ENCODE measurements at regions not wholly inside any gene's neighbourhood (a gene's known extent, or its start where the extent isn't known, plus 50 kb on each side); places are given as distances from the start of the nearest gene placed in this dataset.
"Not testable (repeated sequence)": the region's sequence is repeated elsewhere in the genome, so short reads cannot be mapped to it uniquely, and the experiment has no call there.

DNA sequence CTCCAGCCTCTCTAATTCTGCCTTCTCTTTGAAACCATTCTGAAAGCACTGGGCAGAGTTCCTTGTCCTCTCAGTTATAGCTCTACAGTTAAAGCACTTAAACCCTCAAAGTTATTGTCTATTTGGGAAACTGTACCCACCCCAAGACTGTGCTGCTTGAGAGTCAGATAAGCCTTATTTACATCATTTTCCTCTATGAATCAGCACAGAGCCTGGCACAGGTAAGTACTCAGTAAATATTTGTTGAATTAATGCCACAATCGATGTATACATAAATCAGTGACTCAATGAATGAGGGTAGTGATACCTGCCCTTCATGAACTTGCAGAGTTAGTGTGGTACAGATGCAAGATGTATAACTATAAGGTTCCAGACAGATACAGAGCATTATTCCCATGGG, 549.4 kb upstream of the KLF4 start:
- in situ Hi-C loops (cut with HindIII; ENCODE audit: low sequenced_read_pairs): no loop called here

DNA sequence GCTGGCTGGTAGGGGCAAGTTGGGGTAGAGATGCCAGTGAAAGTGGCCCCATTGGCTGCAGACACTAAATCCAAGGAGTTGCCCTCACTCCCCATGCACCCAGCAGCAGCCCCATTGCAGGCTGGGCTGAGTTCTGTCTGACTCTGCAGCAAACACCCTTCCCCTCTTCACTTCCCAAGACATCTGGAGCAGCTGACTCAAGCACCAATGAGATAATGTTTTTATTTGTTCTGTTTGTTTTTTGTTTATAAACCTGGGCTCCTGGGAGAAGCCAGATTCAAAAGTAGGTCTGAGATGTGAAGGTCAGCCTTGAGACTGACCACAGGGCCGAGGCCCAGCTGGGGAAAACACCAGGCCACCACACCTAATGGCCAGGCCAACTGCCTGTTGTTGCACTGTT, 545.9 kb upstream of the KLF4 start:
- in situ Hi-C loops (cut with HindIII; ENCODE audit: low sequenced_read_pairs): no loop called here

DNA sequence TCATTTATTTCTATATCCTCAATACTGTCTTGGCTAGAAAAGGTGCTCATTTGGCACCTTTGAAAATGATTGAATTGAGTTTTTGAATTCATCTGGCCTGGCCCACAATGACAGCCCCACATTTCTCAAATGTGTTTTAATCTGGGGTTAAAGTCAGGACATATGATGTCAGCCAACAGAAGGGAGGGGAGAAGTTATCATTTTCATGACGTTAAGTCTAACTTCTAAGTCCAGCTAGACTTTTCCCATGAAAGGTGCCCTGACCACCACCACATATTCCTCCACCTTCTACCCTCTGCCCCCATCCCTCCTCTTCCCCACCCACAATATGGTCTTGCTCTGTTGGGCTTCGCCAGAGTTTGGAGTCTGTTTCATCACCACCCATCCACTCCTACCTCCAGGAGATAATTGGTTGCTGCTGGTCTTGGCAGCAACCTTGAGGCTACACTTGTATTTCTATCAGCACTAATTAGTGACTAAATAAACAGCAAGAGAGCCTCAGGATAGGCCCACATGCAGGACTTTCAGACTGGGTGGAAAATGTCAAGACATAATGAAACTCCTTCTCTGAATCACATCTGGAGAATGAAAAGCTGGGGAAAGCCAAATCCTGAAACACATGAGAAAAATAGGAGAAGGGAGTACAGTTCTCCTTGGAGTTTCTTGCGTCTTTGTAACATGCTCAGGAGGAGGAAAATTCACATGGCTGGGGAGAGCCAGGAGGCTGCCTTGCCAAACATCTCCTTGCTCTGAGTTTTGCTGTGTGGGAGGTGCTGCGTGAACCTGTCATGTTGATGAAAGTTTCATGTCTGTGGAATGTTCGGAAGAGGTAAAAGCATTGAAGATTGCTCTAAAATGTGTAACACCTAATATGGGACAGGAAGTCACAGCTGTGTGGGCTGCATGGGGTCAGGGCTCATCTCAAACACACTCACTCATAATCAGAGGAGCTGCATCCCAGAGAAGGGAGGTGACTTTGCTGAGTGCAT, 544.7 kb upstream of the KLF4 start:
- in situ Hi-C loops (cut with HindIII; ENCODE audit: low sequenced_read_pairs): no loop called here

DNA sequence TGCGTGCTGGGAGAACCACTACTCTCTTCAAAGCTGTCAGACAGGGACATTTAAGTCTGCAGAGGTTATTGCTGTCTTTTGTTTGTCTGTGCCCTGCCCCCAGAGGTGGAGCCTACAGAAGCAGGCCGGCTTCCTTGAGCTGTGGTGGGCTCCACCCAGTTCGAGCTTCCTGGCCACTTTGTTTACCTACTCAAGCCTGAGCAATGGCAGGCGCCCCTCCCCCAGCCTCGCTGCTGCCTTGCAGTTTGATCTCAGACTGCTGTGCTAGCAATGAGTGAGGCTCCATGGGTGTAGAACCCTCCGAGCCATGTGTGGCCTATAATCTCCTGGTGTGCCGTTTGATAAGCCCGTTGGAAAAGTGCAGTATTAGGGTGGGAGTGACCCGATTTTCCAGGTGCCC, 542.5 kb upstream of the KLF4 start:
- in situ Hi-C loops (cut with HindIII; ENCODE audit: low sequenced_read_pairs): not testable (repeated sequence)

DNA sequence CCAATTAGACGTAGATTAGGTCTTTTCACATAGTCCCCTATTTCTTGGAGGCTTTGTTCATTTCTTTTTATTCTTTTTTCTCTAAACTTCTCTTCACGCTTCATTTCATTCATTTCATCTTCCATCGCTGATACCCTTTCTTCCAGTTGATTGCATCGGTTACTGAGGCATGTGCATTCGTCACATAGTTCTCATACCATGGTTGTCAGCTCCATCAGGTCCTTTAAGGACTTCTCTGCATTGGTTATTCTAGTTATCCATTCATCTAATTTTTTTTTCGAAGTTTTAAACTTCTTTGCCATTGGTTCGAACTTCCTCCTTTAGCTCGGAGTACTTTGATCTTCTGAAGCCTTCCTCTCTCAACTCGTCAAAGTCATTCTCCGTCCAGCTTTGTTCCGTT, 541.7 kb upstream of the KLF4 start:
- in situ Hi-C loops (cut with HindIII; ENCODE audit: low sequenced_read_pairs): not testable (repeated sequence)

DNA sequence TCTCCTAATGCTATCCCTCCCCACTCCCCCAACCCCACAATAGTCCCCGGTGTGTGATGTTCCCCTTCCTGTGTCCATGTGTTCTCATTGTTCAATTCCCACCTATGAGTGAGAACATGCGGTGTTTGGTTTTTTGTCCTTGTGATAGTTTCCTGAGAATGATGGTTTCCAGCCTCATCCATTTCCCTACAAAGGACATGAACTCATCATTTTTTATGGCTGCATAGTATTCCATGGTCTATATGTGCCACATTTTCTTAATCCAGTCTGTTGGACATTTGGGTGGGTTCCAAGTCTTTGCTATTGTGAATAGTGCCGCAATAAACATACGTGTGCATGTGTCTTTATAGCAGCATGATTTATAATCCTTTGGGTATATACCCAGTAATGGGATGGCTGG, 537.1 kb upstream of the KLF4 start:
- in situ Hi-C loops (cut with HindIII; ENCODE audit: low sequenced_read_pairs): not testable (repeated sequence)

DNA sequence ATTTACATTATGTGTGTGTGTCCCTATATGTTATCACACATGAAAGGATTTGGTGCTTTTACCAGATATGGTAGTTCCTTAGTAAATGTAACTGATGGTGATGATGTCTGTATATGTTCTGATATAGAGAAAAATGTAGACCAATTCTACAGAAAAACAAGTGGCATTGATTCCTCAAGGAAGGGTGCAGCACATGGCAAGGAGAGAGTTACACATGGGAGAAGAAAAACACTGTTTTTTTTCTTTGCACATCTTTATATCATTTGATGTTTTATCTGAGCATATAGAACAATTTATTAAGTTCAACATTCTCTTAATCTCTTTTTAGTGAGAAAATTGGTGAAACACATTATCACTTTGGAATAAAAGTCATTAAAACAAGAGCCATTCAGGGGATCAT, 535.0 kb upstream of the KLF4 start:
- in situ Hi-C loops (cut with HindIII; ENCODE audit: low sequenced_read_pairs): no loop called here

DNA sequence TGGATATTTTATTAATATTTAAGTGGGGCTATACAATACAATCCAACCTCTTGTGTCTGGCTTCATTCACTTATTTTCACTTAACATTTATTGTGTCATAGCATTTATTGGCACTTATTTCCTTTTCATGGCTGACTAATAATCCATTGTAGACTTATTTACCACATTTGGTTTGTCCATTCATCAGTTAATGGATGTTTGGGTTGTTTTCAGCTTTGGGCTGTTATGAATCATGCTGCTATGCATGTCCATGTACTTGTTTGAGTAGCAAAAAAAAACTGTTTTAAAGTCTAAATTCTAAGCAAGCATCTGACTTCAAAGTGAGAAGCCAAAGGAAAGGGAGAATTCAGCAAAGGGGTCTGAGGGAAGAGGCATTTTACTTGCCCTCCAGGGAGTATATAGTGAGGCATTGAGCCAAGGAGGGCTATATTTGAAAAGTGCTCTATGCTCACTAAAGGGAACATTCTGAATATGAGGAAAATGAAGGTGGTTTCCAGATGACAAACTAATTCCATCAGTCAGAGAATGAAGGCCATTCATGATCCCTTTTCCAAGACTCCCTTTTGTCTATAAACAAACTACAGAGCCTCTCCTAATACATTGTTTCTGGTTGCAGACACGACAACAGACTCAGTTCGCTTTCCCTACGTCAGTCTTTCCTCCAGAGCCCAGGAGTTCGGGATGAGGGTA, 532.8 kb upstream of the KLF4 start:
- in situ Hi-C loops (cut with HindIII; ENCODE audit: low sequenced_read_pairs): no loop called here

DNA sequence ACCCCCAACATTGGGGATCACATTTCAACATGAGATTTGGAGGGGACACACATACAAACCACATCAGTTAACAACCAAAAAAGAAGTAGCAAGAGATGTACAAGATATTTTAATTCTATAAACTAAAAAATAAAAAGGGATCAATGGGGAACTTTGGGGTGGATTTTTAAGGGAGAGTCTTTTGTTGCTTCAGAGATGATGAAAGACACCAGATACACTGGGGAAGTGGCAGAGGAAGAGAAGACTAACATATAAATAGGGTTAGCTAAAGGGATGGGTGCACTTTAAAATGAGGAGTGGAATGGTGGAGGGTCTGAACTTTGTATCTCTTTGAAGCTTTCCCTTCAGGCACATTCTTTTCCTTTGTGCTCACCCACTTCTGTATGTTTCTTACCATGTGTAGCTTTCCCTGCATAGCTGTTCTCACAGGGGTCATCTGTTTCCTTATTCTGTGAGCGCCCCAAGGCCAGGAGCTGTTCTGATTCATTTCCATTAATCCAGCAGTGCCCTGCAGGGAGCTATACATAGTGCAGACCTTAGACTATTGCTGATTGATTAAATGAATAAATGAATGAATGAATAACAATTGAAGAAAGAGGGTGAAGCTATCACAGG, 531.6 kb upstream of the KLF4 start:
- in situ Hi-C loops (cut with HindIII; ENCODE audit: low sequenced_read_pairs): no loop called here

DNA sequence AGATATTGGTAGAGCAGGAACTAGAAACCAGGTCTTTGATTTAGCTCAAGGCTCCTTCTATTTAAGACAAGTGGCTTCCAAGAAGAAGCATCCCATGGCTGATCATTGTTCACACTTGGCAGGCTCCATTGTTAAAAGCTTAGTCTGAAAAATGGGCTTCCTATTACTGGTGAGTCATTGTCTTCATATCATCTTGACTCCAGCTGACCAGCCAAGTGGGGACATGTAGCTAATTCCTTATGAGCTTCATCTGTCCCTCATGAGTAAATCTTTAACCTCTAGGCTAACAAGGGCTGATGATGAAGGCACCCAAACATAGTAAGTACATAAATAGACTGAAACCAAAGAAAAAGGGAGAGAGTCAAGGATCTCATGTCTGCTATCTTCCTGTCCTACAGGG, 530.3 kb upstream of the KLF4 start:
- in situ Hi-C loops (cut with HindIII; ENCODE audit: low sequenced_read_pairs): no loop called here

DNA sequence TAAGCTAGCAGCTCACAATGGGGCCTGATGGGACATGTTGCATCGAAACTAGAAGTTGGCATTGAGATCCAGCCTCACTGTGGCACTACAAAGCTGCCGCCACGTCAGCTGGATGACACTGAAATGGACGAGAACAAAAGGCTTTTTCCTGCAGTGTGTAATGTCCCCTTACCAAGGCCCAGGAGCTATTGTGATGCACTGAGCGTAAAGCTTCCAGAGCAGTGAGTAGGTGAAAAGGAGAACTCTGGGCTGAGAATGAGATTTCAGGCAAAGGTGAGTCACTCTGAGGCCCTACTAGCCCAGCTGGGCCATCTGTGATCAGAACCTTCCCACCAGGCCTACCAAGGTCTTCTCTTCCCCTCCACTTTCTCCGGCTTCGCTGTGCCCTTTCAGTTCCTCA, 528.1 kb upstream of the KLF4 start:
- in situ Hi-C loops (cut with HindIII; ENCODE audit: low sequenced_read_pairs): no loop called here

DNA sequence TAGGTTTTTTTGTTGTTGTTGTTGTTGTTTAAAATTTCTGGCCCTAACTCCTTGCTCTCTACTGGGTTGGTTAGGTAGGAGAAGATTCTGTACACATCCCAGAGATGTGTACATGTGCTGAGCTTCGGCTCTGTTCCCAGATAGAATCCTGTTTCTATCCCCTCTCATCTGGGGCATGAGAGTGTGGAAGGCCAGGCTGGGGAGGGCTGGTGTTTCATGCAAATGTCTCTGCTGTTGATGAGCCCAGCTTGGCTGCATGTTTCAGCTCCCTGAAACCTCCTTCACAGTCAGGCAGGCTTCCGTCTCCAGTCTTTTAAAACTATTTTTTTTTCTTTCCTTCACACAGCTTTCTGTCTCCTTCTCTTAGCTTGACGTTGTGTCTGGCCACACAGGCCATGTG, 526.9 kb upstream of the KLF4 start:
- in situ Hi-C loops (cut with HindIII; ENCODE audit: low sequenced_read_pairs): no loop called here

DNA sequence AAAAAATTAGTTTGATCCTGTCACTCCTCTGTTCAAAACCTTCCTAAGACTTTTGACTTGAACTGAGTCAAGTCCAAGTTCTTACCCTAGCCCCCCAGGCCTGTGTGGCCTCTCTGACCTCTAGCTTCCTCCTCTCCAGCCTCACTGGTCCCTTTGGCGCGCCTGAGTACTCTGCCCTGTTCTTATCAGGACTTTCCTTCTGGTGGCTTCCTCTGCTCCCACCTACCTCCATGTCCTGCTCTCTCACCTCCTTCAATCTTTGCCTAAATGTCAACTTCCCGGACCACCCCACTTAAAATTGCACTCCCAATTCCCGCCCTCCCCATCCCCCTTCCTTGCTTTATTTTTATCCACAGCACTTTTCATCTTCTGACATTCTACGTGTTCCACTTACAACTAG, 526.1 kb upstream of the KLF4 start:
- in situ Hi-C loops (cut with HindIII; ENCODE audit: low sequenced_read_pairs): no loop called here

DNA sequence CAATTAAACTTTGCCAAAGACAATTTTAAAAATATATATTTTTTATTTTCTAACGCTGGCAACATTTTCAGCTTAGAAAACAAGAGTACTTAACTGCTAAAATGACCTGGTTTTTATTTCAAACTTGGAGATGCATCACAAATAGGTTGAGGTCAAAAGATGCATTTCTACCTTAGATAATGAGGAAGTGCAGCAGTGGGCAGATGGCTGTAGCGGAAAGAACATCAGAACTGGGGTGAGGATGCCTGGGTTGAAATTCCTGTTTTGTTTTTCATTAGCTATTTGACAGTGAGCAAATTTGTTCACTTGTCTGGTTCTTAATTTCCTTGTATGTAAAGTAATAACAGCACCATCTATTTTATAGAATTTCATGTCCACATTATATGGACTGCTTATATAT, 524.8 kb upstream of the KLF4 start:
- in situ Hi-C loops (cut with HindIII; ENCODE audit: low sequenced_read_pairs): no loop called here

DNA sequence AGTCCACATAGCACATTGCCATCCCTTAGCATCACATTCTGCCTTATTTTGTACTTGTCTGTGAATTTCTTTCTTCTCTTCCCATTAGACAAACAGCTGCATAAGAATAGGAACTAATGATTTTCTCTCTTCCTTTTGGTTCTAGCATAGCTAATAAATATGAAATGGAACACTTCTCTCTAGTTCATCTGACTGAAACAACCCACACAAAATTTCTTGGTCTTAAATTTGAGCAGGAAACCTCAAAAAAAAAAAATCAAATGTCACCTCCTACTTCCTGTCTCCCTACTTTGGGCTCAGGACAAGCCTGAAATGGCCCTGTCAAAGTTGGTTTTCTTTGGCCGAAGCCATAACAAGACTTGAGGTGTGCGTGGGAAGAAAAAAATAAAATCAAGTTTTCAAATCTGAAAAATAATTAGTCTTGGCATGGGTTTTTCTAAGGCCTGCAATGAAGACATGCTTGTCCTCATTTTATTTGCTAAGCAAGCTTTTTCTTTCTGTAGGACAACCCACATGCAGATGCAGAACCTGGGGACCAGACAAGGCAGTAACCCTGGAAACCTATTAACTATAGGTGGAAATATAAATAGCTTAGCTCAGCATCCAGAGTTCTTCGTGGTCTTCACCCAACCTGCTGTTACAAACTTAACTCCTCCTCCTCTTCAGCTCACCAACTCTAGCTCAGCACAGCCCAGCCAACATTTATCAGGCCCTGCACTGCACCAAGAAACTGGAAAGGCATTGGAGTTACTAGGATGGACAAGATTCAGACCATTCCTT, 523.5 kb upstream of the KLF4 start:
- in situ Hi-C loops (cut with HindIII; ENCODE audit: low sequenced_read_pairs): no loop called here

DNA sequence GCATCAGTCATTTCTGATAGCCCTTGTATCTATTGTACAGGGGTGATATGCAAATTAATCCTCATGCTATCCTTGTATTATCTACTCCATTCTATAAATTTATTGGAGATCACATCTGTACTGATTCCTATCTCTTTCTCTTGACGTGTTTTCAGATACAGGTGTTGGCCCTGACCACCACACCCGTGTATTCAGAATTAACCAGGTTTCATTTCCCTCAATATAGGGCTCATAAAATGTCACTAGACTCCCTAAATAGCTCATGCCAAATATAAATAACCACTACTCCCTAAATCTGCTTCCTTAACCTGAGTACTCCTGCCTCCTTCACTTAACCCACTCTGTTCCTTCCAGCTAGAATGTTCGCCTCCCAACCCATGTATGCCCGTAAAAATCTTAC, 522.8 kb upstream of the KLF4 start:
- in situ Hi-C loops (cut with HindIII; ENCODE audit: low sequenced_read_pairs): no loop called here

DNA sequence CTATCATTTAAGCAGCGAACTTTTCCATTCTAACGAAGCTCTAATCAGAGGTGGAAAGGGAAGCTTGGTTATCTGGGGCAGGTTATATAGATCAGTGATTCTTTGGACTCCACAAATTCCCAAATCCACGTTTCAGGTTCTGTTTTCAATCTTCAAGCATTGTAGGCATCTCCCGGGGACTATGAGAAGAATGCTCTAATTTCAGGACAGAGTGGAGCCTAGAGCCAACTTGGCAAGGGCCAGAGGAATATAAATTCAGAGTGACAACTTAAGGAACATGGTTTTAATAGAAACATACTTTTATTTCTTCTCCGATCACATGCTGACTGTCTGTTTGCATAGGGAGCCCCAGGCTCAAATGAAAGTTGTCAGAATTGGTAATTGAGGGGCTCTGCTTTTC, 514.0 kb upstream of the KLF4 start:
- in situ Hi-C loops (cut with HindIII; ENCODE audit: low sequenced_read_pairs): no loop called here

DNA sequence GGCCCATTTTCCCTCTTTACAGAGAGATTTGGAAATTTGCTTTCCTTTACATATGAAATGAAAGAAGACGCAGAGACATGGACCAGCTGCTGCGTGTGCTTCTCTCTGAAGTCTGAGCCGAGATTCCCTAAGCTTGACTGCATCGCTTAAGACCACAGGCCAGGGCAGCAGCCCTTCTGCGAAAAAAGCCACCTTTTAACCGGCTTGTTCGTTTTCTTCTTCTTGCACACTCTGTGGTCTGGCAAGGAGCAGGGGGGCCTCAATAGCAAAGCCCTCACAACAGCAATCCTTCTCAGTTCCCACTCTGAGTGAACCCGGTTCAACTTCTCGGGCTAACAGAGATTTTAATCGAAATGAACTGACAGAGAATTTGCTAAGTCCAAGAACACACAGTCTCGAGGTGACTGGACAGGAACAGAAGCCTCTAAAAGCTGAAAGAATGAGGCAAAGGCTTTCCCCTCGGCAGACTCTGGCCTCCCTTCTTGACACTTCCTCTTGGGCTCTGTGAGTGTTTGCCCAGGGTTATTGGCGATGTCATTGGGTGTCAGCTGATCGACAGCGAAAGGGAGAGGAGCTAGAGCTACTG, 512.9 kb upstream of the KLF4 start:
- in situ Hi-C loops (cut with HindIII; ENCODE audit: low sequenced_read_pairs): no loop called here

DNA sequence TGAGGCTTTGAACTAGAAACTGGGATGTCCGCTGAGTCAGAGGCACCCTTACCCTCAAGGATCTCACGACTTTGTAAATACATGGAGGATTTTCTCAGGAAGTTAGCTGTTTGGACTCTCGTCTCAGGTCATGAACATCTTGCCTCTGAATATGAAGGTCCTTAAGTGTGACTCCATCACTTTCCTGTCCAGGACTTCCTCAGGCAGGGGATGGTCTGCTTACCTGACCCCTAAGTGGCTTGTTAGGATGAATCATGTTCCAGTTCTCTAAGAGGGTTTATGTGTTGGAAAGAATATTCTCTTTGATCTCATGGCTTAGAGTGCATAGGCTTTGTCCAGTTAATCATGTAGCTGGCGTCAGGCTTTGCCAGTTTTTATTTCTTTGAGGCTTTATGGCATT, 511.7 kb upstream of the KLF4 start:
- in situ Hi-C loops (cut with HindIII; ENCODE audit: low sequenced_read_pairs): no loop called here

DNA sequence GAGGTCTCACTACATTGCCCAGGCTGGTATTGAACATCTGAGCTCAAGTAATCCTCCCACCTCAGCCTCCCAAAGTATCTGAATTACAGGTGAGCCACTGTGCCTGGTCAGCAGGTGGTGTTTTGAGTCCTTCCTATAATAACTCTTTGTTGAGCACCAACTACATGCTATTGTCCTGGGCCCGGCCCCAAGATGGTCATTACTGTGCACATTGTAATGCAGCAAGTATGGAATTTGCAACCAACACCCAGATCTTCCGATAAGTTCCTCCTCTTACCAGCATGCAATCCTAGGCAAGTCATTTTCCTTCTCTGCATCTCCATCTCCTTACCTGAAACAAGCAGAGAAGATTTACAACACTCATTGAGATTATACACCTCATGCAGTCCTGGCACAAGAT, 510.3 kb upstream of the KLF4 start:
- in situ Hi-C loops (cut with HindIII; ENCODE audit: low sequenced_read_pairs): no loop called here

DNA sequence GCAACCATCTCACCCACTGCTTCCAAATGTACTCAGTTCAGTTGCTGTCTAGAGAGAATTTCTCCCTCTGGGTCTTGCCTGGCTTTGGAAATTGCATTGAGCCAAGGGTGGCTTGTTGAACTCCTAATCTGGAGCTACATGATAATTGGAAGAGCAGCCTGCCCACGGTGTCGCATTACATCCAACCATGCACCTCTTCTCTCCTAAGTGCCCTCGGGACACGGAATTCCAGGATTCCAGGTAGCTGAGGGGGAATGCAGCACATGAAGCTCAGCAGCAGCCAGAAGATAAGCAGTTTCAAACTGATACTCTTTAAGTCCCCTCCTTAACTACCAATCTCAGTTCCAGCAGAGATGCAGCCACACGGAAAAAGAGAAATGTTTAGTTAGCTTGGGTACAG, 509.4 kb upstream of the KLF4 start:
- in situ Hi-C loops (cut with HindIII; ENCODE audit: low sequenced_read_pairs): no loop called here
